Kidney (tissue), 13 donors: ENCODE measurements at regions not wholly inside any gene's neighbourhood (a gene's known extent, or its start where the extent isn't known, plus 50 kb on each side); places are given as distances from the start of the nearest gene placed in this dataset.

Experiments used
- DNase-seq, 5 donors: peaks; one replicate each; pipeline ENCODE4 v3.0.0-alpha.2; 2013 to 2020
- FAIRE-seq: peaks from 2 replicates; lab custom pipeline; 2012; peaks lifted over from hg19 to GRCh38; lab: Jason Lieb, UNC
- H3K27ac ChIP-seq, 2 donors: one replicate each; pipeline ENCODE4 v1.7.0; 2013; ENCODE audit warnings: low read depth in 2 of 2, low read length in 2 of 2, inconsistent platforms in 1 of 2
- H3K27me3 ChIP-seq: one replicate; pipeline ENCODE4 v1.7.1; 2013; ENCODE audit warnings: low read length, inconsistent platforms; ENCODE audit not compliant: control insufficient read depth, insufficient read depth
- H3K36me3 ChIP-seq, 3 donors: one replicate each; pipeline versions ENCODE4 v1.7.0 to v1.7.1; 2013; ENCODE audit warnings: low read length in 3 of 3, control low read depth in 1 of 3, inconsistent platforms in 1 of 3; ENCODE audit not compliant: insufficient read depth in 3 of 3, control insufficient read depth in 2 of 3
- H3K4me1 ChIP-seq, 3 donors: one replicate each; pipeline versions ENCODE4 v1.7.0 to v1.7.1; 2013; ENCODE audit warnings: low read length in 3 of 3, inconsistent platforms in 1 of 3, low read depth in 1 of 3; ENCODE audit not compliant: control insufficient read depth in 2 of 3, insufficient read depth in 2 of 3
- H3K4me3 ChIP-seq, 3 donors: one replicate each; pipeline versions ENCODE4 v1.7.0 to v1.8.1; 2013; ENCODE audit warnings: low read length in 3 of 3, control low read depth in 1 of 3, inconsistent platforms in 1 of 3
- H3K9ac ChIP-seq, 3 donors: one replicate each; pipeline versions ENCODE4 v1.7.0 to v1.7.1; 2013; ENCODE audit warnings: low read length in 3 of 3, control low read depth in 1 of 3, inconsistent platforms in 1 of 3
- H3K9me3 ChIP-seq, 3 donors: one replicate each; pipeline versions ENCODE4 v1.7.0 to v1.7.1; 2013; ENCODE audit warnings: low read length in 3 of 3, control low read depth in 1 of 3, inconsistent platforms in 1 of 3; ENCODE audit not compliant: control insufficient read depth in 2 of 3, insufficient read depth in 1 of 3
- intact Hi-C: fragments of 100-400 bp; cut with DNase I; formaldehyde crosslinking; loops from one replicate; pipeline ENCODE4 v1.11.1; 2022
- TF ChIP-seq, protein P1 (sequence below): IDR thresholded peaks from 3 replicates; pipeline ENCODE4 v1.5.1; 2012; ENCODE audit warnings: mild to moderate bottlenecking, moderate library complexity, borderline replicate concordance; ENCODE audit not compliant: insufficient read depth; ENCODE audit errors: extremely low read depth
- donor health status: control.
- donor health status: control.
- donor health status: control.
- donor health status: control.
- donor health status: control.
- donor health status: DM: yes; HTN: yes; CAD: no.
- donor health status: Normal renal cell carcinoma (clear cell type).

DNA sequence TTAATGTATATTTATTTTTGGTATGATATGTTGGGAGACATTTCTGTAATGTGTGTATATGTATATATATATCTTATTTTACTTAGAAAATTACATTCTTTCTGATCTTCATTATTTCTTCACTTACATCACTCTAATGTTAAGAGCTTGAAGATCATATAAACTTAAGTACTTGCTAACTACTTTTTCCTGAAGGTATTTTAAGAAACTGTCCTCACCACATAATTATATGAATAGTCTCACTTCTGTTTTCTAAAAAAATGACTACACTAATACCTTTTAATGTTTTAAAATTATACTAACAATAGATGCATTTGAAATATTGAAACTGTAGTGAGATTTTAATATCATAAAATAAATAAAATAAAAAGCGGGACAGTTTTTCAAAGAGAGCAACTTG, 377.1 kb downstream of the LRRIQ3 start:
- FAIRE-seq (no peak), DNase-seq (no peak)
- H3K27ac ChIP-seq: no peak overlapping the region

DNA sequence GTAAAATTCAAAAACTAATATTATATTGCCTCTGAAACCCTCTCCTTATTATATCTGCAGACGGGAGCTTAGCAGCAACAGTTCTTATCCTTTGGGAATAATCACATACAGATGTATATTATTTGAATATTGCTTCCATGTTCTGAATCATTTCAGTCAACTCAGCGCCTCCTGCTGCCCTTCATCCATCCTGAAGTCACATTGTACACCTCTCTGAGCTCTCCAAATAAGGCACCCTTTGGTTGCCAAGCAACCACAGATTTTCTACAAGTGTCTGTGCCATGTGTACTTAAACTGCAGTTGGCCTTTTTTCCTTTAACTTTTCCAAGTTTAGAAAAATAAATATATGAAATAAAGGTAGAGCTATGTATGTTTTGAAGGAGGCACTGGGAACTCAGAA, 384.3 kb downstream of the LRRIQ3 start:
- DNase-seq (no peak), FAIRE-seq (no peak)
- Histone ChIP-seq H3K9me3 (no peaks in the 10 kb centered on the region), H3K4me3 (no peak overlapping the region), H3K9ac (no peak overlapping the region), H3K4me1 (no peaks in the 10 kb centered on the region), H3K27ac (no peak overlapping the region), H3K36me3 (no peaks in the 10 kb centered on the region), H3K27me3 (no peaks in the 10 kb centered on the region)
- intact Hi-C loops: no loop called here
- TF ChIP-seq, protein P1, sequence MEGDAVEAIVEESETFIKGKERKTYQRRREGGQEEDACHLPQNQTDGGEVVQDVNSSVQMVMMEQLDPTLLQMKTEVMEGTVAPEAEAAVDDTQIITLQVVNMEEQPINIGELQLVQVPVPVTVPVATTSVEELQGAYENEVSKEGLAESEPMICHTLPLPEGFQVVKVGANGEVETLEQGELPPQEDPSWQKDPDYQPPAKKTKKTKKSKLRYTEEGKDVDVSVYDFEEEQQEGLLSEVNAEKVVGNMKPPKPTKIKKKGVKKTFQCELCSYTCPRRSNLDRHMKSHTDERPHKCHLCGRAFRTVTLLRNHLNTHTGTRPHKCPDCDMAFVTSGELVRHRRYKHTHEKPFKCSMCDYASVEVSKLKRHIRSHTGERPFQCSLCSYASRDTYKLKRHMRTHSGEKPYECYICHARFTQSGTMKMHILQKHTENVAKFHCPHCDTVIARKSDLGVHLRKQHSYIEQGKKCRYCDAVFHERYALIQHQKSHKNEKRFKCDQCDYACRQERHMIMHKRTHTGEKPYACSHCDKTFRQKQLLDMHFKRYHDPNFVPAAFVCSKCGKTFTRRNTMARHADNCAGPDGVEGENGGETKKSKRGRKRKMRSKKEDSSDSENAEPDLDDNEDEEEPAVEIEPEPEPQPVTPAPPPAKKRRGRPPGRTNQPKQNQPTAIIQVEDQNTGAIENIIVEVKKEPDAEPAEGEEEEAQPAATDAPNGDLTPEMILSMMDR: no peak

More for the DNA sequence above, 377.1 kb downstream of the LRRIQ3 start:
- intact Hi-C loops: no loop called here
- Histone ChIP-seq H3K4me3 (no peak overlapping the region), H3K9ac (no peak overlapping the region), H3K36me3 (no peaks in the 10 kb centered on the region), H3K9me3 (no peaks in the 10 kb centered on the region), H3K4me1 (no peaks in the 10 kb centered on the region), H3K27me3 (no peaks in the 10 kb centered on the region)
- TF ChIP-seq, protein P1: no peak

DNA sequence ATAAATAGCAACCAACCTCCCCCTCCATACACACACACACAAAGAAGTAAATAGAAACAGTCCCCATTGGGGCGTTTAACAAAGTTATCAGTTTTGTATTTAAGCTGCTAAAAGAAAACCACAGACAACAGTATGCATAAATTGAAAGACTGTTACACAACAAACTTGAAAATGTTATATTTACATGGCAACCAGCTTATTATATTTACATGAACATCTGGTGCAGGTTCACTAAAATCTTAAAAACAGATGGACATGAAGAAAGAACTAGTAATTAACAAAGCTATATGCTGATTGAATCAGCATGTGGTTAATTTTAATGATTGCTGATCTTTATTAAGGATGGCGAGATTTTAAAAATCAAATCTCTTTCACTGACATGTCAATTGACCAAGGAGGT, 384.7 kb downstream of the LRRIQ3 start:
- no peak overlapping the region for H3K9ac ChIP-seq
- DNase-seq: no peak
- H3K27ac ChIP-seq: no peak overlapping the region
- FAIRE-seq: no peak
- no peaks in the 10 kb centered on the region for H3K36me3 ChIP-seq
- no peaks in the 10 kb centered on the region for H3K27me3 ChIP-seq
- H3K4me1 ChIP-seq: no peaks in the 10 kb centered on the region
- intact Hi-C loops: no loop called here
- TF ChIP-seq, protein P1: no peak
- no peaks in the 10 kb centered on the region for H3K9me3 ChIP-seq
- no peak overlapping the region for H3K4me3 ChIP-seq

DNA sequence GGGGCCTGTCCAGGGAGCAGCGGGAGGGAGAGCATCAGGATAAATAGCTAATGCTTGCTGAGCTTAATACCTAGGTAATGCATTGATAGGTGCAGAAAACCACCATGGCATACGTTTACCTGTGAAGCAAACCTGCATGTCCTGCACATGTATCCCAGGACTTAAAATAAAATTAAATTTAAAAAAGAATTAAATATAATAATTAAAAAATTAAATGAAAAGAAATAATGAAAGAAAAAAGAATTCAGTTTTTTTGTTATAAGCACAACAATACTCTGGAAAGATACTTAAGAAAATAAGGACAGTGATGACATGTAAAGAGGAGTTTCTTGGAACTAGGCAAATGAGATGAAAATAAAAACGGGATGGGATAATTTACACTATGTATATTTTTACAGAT, 386.2 kb downstream of the LRRIQ3 start:
- Histone ChIP-seq H3K9ac (no peak overlapping the region), H3K27me3 (no peaks in the 10 kb centered on the region), H3K9me3 (no peaks in the 10 kb centered on the region), H3K4me3 (no peak overlapping the region), H3K27ac (no peak overlapping the region), H3K36me3 (no peaks in the 10 kb centered on the region), H3K4me1 (no peaks in the 10 kb centered on the region)
- intact Hi-C loops: no loop called here
- DNase-seq (no peak), FAIRE-seq (peak; percentile 67)
- TF ChIP-seq, protein P1: no peak
